ENCODE measurements at regions not wholly inside any gene's neighbourhood (a gene's known extent, or its start where the extent isn't known, plus 50 kb on each side); places are given as distances from the start of the nearest gene placed in this dataset.

DNA sequence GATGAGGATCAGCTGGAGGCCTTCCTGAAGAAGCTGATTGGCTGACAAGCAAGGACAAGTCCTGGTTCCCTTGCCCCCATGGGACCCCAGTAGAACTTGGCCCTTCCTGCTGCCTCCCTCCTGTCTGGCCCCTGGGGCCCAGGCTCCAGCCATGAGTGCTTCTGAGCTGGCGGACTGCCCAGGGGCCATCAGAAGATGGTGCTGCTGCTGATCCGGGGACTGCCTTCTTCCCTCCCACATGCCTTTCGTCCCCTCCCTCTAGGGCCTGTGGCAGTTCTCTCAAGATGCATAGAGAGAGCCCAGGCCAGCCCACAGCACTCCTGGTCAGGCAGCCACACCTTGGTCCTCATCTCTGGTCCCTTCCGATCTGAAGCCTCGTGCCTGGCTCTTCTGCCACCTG lies 57.9 kb upstream of the PRKACB start:
- DNase-seq (peak in 1 of 5 donors; percentile 45), FAIRE-seq (no peak)
- Histone ChIP-seq H3K27ac (ENCODE audit: low read depth in 2 of 2, low read length in 2 of 2) (no peak overlapping the region), H3K27me3 (ENCODE audit: control insufficient read depth, insufficient read depth, low read length) (no peaks in the 10 kb centered on the region), H3K9ac (ENCODE audit: low read length in 3 of 3) (no peak overlapping the region), H3K4me1 (ENCODE audit: control insufficient read depth in 2 of 3, insufficient read depth in 2 of 3, low read depth in 1 of 3, low read length in 3 of 3) (no peaks in the 10 kb centered on the region), H3K36me3 (ENCODE audit: control insufficient read depth in 2 of 3, insufficient read depth in 3 of 3, low read length in 3 of 3) (no peaks in the 10 kb centered on the region), H3K4me3 (ENCODE audit: low read length in 3 of 3) (no peak overlapping the region), H3K9me3 (ENCODE audit: control insufficient read depth in 2 of 3, insufficient read depth in 1 of 3, low read length in 3 of 3) (no peaks in the 10 kb centered on the region)
- intact Hi-C loops (cut with DNase I) = no loop called here
- TF ChIP-seq CTCF (IDR thresholded peaks at IDR 0.05; ENCODE audit: borderline replicate concordance, extremely low read depth, insufficient read depth) = no peak

GRCh38 chr1:84083307-84083706 lies 60.8 kb upstream of the PRKACB start:
- no peak for TF ChIP-seq CTCF (IDR thresholded peaks at IDR 0.05; ENCODE audit: borderline replicate concordance, extremely low read depth, insufficient read depth)
- Histone ChIP-seq H3K4me3 (ENCODE audit: low read length in 3 of 3) (no peak overlapping the region), H3K27ac (ENCODE audit: low read depth in 2 of 2, low read length in 2 of 2) (no peak overlapping the region), H3K9me3 (ENCODE audit: control insufficient read depth in 2 of 3, insufficient read depth in 1 of 3, low read length in 3 of 3) (no peaks in the 10 kb centered on the region), H3K36me3 (ENCODE audit: control insufficient read depth in 2 of 3, insufficient read depth in 3 of 3, low read length in 3 of 3) (no peaks in the 10 kb centered on the region), H3K4me1 (ENCODE audit: control insufficient read depth in 2 of 3, insufficient read depth in 2 of 3, low read depth in 1 of 3, low read length in 3 of 3) (peaks cover 0 to 2% (median 2%) of the 10 kb centered on the region in 3 donors), H3K9ac (ENCODE audit: low read length in 3 of 3) (no peak overlapping the region), H3K27me3 (ENCODE audit: control insufficient read depth, insufficient read depth, low read length) (no peaks in the 10 kb centered on the region)
- no peak for FAIRE-seq
- no peak for DNase-seq
- intact Hi-C loops (cut with DNase I) = no loop called here

GRCh38 chr1:84078842-84079202 lies 65.2 kb upstream of the PRKACB start:
- Histone ChIP-seq H3K4me3 (ENCODE audit: low read length in 3 of 3) (peak overlapping the region; percentile 73 to 84 (median 79)), H3K4me1 (ENCODE audit: control insufficient read depth in 2 of 3, insufficient read depth in 2 of 3, low read depth in 1 of 3, low read length in 3 of 3) (peaks cover 0 to 2% (median 2%) of the 10 kb centered on the region in 3 donors), H3K27ac (ENCODE audit: low read depth in 2 of 2, low read length in 2 of 2) (no peak overlapping the region), H3K9ac (ENCODE audit: low read length in 3 of 3) (peak overlapping the region in 2 of 3 donors; percentile 69 to 76), H3K36me3 (ENCODE audit: control insufficient read depth in 2 of 3, insufficient read depth in 3 of 3, low read length in 3 of 3) (no peaks in the 10 kb centered on the region), H3K27me3 (ENCODE audit: control insufficient read depth, insufficient read depth, low read length) (no peaks in the 10 kb centered on the region), H3K9me3 (ENCODE audit: control insufficient read depth in 2 of 3, insufficient read depth in 1 of 3, low read length in 3 of 3) (no peaks in the 10 kb centered on the region)
- DNase-seq = no peak
- intact Hi-C loops (cut with DNase I) = no loop called here
- FAIRE-seq = no peak
- no peak for TF ChIP-seq CTCF (IDR thresholded peaks at IDR 0.05; ENCODE audit: borderline replicate concordance, extremely low read depth, insufficient read depth)

Measured in kidney (tissue), 13 donors.